ENCODE measurements at regions not wholly inside any gene's neighbourhood (a gene's known extent, or its start where the extent isn't known, plus 50 kb on each side); places are given as distances from the start of the nearest gene placed in this dataset.

DNA sequence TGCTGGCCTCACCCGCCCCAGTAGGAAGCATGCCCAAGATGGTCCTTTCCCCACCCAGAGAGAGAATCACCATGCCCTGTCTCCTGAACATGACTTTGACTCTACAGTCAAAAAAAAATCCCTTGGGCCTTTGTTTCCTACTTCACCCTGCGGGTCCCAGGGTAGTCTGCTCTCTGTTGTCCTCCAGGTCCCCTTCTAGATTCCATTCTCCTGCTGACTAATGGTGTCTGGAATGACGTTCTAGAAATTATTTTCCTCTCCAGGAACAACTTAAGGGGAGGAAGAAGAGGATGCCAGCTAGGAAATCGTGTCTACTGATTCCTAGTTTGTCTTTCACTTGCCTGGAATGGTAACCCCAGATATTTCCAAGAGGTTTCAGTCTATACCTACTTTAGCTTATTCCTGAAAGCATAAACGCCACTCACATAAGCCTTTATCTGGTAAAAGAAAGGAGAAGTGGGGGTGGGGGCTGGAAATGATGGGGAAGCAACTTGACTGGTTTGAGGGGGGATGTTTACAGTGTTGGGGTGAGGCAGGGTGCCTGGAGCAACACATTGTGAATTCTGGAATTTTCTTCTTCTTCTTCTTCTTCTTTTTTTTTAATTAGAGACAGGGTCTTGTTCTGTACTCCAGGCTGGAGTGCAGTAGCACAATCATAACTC lies 93.9 kb downstream of the SNX18 start:
- H3K36me3 ChIP-seq = no peaks in the 10 kb centered on the region
- H3K4me1 ChIP-seq (replicated peaks) = peaks cover 28% of the 10 kb centered on the region
- H3K4me3 ChIP-seq = no peak overlapping the region
- DNase-seq (ENCODE audit: low read depth in 1 of 2, low spot score in 2 of 2) = peak in 1 of 2 experiments; percentile 63
- no peaks in the 10 kb centered on the region for H3K27me3 ChIP-seq (replicated peaks)
- no peaks in the 10 kb centered on the region for H3K9me3 ChIP-seq (replicated peaks)
- peak overlapping the region; percentile 52 for H3K27ac ChIP-seq

DNA sequence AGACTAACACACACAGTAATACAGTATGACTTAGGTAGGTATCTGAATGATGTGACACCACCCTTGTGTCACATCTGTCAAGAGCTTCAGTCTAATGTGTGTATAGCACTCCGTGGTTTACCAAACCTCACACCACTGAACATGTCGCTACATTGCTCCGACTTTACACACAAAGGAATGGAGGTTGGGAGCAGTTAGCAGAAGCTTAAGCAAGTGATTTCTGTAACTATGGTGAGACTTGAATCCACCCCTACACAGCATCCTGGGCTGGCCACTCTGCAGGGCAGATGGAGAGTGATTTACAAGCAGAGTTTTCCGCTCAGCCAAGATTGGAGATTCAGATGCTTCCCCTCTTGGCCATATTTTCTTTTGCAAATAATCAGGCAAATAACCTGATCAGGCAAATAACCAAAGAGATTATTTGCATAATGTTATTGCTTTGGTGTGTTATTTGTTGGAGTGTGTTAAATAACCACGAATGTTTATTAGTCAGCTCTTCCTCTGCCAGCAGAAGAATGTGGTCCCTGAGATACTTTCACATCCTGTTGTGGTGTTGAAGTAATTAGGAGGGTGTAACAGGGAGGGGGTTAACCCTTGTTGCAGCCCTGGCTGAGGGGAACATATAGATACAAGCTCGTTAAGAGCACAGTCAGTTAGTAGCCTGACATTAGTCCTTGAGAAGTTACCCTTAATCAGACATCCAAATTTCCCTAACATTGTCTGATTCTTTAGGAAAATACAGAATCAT lies 92.8 kb downstream of the SNX18 start:
- H3K9me3 ChIP-seq (replicated peaks) = no peaks in the 10 kb centered on the region
- peak overlapping the region; percentile 52 for H3K27ac ChIP-seq
- no peaks in the 10 kb centered on the region for H3K27me3 ChIP-seq (replicated peaks)
- no peaks in the 10 kb centered on the region for H3K36me3 ChIP-seq
- no peak overlapping the region for H3K4me3 ChIP-seq
- DNase-seq (ENCODE audit: low read depth in 1 of 2, low spot score in 2 of 2) = peak in 1 of 2 experiments; percentile 36
- H3K4me1 ChIP-seq (replicated peaks) = peaks cover 18% of the 10 kb centered on the region

DNA sequence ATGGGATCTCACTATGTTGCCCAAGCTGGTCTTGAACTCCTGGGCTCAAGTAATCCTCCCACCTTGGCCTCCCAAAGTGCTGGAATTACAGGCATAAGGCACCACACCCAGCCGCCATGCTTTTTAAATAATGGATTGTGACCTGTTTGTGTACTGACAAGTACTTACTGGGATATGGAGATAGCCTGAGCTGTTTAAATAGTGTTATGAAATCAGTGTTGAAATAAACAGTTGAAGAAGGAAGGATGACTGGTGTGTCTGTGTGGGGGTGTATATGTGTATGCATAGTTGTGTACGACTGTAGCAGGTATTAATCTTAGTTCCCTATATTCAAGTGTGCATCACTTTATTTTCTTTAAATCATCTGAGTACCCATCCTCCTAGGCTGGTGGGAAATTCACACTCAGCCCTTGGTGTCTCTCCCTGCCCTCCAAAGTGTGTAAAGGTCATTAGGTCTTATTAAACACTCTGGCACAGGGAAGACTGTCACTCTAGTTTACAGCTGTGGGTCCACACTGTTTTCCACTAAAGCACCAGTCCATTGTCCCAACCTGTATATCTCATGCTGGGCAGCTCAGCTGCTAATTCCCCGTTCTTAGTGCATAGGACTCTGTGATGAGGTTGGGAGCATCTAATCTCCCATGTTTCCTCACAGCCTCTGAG lies 91.0 kb downstream of the SNX18 start:
- H3K9me3 ChIP-seq (replicated peaks) = no peaks in the 10 kb centered on the region
- H3K4me1 ChIP-seq (replicated peaks) = peaks cover 18% of the 10 kb centered on the region
- no peak for DNase-seq (ENCODE audit: low read depth in 1 of 2, low spot score in 2 of 2)
- H3K27me3 ChIP-seq (replicated peaks) = no peaks in the 10 kb centered on the region
- no peaks in the 10 kb centered on the region for H3K36me3 ChIP-seq
- no peak overlapping the region for H3K4me3 ChIP-seq
- no peak overlapping the region for H3K27ac ChIP-seq

DNA sequence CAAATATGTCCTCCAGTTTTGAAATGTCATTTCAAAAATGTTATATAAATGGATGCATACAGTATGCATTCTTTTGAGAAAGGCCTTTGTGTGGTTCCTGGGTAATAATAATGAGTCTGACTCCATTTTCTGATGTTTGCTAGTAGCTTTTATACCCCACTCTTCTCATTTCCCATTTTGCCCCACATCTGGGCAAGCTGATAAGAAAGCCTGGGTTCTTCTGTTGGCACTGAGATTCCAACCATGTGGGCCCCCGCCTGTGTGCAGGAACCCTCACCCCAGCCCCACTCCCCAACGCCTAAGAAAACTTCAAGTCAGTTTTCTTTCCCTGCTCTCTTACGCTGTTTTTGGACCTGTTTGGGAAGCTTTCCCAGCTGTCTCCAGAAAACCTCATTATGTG lies 89.4 kb downstream of the SNX18 start:
- H3K36me3 ChIP-seq = no peaks in the 10 kb centered on the region
- H3K4me1 ChIP-seq (replicated peaks) = peaks cover 18% of the 10 kb centered on the region
- no peak for DNase-seq (ENCODE audit: low read depth in 1 of 2, low spot score in 2 of 2)
- H3K27ac ChIP-seq = no peak overlapping the region
- H3K27me3 ChIP-seq (replicated peaks) = no peaks in the 10 kb centered on the region
- no peaks in the 10 kb centered on the region for H3K9me3 ChIP-seq (replicated peaks)
- no peak overlapping the region for H3K4me3 ChIP-seq

DNA sequence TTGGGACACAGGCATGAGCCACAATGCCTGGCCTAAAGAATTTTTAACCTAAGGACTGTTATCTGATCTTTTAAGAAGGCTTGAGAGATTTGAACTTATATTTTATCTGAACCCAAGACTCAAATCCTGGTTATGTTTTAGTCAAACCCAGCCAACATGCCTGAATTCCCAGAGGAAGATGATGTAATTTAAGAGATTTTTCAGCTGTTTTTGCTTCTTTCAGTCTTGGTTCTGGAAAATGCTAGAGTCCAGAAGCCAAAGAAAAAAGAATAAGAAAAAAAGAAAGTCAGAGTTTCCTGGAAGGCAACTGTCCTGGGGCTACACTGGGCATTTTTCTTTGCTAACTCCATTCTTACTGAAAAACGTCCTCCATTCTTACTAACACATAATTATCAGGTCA lies 85.8 kb downstream of the SNX18 start:
- no peak overlapping the region for H3K4me3 ChIP-seq
- no peaks in the 10 kb centered on the region for H3K4me1 ChIP-seq (replicated peaks)
- no peak for DNase-seq (ENCODE audit: low read depth in 1 of 2, low spot score in 2 of 2)
- no peak overlapping the region for H3K27ac ChIP-seq
- no peaks in the 10 kb centered on the region for H3K36me3 ChIP-seq
- H3K27me3 ChIP-seq (replicated peaks) = no peaks in the 10 kb centered on the region
- no peaks in the 10 kb centered on the region for H3K9me3 ChIP-seq (replicated peaks)

DNA sequence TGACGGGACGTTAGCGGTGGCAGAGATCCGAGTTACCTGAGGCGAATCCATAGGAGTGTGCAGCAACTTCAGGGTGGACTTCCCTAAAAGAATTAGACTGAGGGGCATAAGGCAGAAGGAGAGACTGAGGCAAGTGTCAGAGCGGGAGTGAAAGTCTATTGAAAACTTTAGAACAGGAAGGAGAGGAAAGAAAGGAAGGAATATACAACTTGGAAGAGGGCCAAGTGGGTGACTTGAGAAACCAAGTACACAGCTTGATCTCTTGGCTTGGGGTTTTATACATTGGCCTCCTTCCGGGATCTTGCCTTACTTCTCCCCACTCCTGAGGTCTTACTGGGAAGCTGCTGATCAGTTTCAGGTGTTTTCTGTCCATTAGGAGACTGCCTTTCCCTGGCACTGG lies 84.9 kb downstream of the SNX18 start:
- no peaks in the 10 kb centered on the region for H3K4me1 ChIP-seq (replicated peaks)
- H3K36me3 ChIP-seq = no peaks in the 10 kb centered on the region
- no peaks in the 10 kb centered on the region for H3K27me3 ChIP-seq (replicated peaks)
- no peak overlapping the region for H3K27ac ChIP-seq
- no peak overlapping the region for H3K4me3 ChIP-seq
- no peaks in the 10 kb centered on the region; the same call in 1 of the 2 replicates for H3K9me3 ChIP-seq (replicated peaks)
- DNase-seq (ENCODE audit: low read depth in 1 of 2, low spot score in 2 of 2) = no peak

DNA sequence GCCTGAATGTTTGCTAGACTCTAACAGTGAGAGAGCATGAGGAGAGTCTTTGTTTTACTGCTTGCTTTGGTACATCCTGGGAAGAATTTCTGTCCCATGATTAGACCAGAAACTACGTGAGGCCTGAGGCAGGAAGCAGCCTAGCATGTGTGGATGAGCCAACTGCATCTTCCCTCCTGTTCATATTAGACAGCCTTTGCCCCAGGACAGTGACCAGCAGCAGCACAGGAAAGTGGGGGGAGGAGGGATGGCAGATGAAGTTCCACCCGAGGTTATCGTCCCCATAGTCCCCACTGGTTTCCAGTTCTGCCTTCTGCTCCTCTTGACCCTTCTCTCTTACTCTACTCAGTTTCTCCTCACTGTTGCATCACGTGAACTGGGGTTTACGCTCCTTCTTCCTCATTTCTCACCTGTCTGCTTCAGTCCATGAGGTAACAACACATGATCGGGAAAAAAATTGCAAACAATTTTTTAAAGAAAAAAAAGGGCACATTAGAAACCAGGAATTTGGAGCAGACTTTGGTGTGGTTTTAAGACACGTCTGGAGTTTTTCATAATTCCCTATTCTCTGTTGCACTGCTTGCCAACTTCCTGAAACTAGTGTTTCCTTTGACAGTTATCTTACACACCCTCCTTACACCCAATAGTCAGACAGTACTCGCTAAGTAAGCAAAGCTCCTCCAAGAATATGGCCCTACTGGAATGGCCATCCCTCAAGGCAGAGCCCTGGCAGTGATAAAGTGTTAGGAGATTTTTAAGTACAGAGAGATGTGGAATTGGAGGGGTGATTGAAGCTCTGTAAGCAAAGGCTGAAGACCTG lies 84.1 kb downstream of the SNX18 start:
- no peak for DNase-seq (ENCODE audit: low read depth in 1 of 2, low spot score in 2 of 2)
- Histone ChIP-seq H3K4me3 (no peak overlapping the region), H3K36me3 (no peaks in the 10 kb centered on the region), H3K27me3 (replicated peaks) (no peaks in the 10 kb centered on the region), H3K27ac (no peak overlapping the region), H3K9me3 (replicated peaks) (no peaks in the 10 kb centered on the region; the same call in 1 of the 2 replicates), H3K4me1 (replicated peaks) (no peaks in the 10 kb centered on the region)

Data from SJSA1 (cell line).